ENCODE measurements at regions not wholly inside any gene's neighbourhood (a gene's known extent, or its start where the extent isn't known, plus 50 kb on each side); places are given as distances from the start of the nearest gene placed in this dataset.
"Not testable (repeated sequence)": the region's sequence is repeated elsewhere in the genome, so short reads cannot be mapped to it uniquely, and the experiment has no call there.

DNA sequence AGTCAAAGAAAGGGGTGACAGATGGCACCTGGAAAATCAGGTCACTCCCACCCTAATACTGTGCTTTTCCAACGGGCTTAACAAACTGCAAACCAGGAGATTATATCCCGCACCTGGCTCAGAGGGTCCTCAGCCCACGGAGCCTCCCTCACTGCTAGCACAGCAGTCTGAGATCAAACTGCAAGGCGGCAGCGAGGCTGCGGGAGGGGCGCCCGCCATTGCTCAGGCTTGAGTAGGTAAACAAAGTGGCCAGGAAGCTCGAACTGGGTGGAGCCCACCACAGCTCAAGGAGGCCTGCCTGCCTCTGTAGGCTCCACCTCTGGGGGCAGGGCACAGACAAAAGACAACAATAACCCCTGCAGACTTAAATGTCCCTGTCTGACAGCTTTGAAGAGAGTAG, 445.6 kb upstream of the OLFM3 start:
- ATAC-seq; DNase-seq (ENCODE audit: low read depth, low spot score); FAIRE-seq; H3K9ac ChIP-seq (ENCODE audit: control insufficient read depth, insufficient read depth, low read length); H3K27ac ChIP-seq (ENCODE audit: control insufficient read depth, insufficient read depth); H3K9me3 ChIP-seq (replicated peaks; ENCODE audit: control insufficient read depth, insufficient read depth, low read length); intact Hi-C loops (cut with micrococcal nuclease; ENCODE audit: unreplicated experiment); BruUV-seq (replicated peaks); H3K79me2 ChIP-seq (ENCODE audit: control insufficient read depth, insufficient read depth, low read length); H4K20me1 ChIP-seq (ENCODE audit: control insufficient read depth, insufficient read depth); H3K4me3 ChIP-seq; SMC1A ChIA-PET (ENCODE audit: uncharacterized antibody, unreplicated experiment); CTCF ChIA-PET; H2AFZ ChIP-seq (ENCODE audit: control insufficient read depth, low read depth, low read length); POLR2A ChIA-PET; H3K36me3 ChIP-seq (ENCODE audit: control insufficient read depth in 2 of 2, insufficient read depth in 2 of 2, low read length in 1 of 2); H3K4me2 ChIP-seq (ENCODE audit: control insufficient read depth, insufficient read depth); H3K4me1 ChIP-seq (ENCODE audit: control insufficient read depth, insufficient read depth, low read length); H3K27me3 ChIP-seq (replicated peaks in 1 of 2; ENCODE audit: control insufficient read depth in 2 of 2, insufficient read depth in 2 of 2, low read length in 1 of 2); RAD21 ChIA-PET (ENCODE audit: unreplicated experiment); in situ Hi-C loops (cut with MboI): not testable (repeated sequence)
- 49% methylated on average over 9 of the region's 9 CpGs for WGBS (ENCODE audit: insufficient coverage, insufficient replicate concordance, low lambda C conversion rate, missing lambda C conversion rate)

DNA sequence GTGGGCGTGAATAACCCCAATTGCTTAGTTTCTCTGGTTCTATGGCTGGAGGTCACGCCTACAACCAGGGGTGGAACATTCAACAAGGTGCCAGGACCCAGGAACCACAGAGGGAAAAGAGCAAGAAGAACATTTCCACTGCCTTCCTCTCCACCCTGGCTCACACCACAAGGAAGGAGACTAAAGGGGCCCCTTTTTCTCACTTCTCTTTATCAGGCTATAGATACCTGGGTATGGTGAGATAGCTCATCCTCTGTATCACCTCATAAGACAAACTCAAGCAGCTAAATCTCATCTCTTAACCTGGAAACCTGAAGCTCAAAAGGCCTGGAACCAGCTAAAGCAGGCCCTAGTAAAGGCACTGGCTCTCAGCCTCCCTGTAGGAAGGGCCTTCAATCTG, 438.8 kb upstream of the OLFM3 start:
- H3K27ac ChIP-seq (ENCODE audit: control insufficient read depth, insufficient read depth) = no peak overlapping the region
- ATAC-seq = peak; percentile 67
- in situ Hi-C loops (cut with MboI) (loop anchor here (10.0 kb wide), 1 partner anchor 911 kb away; no protein-coding TSS in a partner anchor), intact Hi-C loops (cut with micrococcal nuclease; ENCODE audit: unreplicated experiment) (loop anchor here (2.0 kb wide), 2 partner anchors 615 to 915 kb away; no protein-coding TSS in a partner anchor)
- ChIA-PET POLR2A (no interaction called here), CTCF (interaction anchor here (1.3 to 1.5 kb wide), 2 partner anchors 15 to 21 kb away, joined by 3 read pairs; no protein-coding TSS in a partner anchor), SMC1A (ENCODE audit: uncharacterized antibody, unreplicated experiment) (interaction anchor here (1.1 kb wide), 1 partner anchor 667 kb away, joined by 3 read pairs; no protein-coding TSS in a partner anchor), RAD21 (ENCODE audit: unreplicated experiment) (interaction anchor here (2.9 kb wide), 1 partner anchor 916 kb away, joined by 9 read pairs; no protein-coding TSS in a partner anchor)
- H4K20me1 ChIP-seq (ENCODE audit: control insufficient read depth, insufficient read depth) = no peaks in the 10 kb centered on the region
- H3K9ac ChIP-seq (ENCODE audit: control insufficient read depth, insufficient read depth, low read length) = no peak overlapping the region
- 3% methylated on average over 2 of the region's 2 CpGs for WGBS (ENCODE audit: insufficient coverage, insufficient replicate concordance, low lambda C conversion rate, missing lambda C conversion rate)
- no peak for DNase-seq (ENCODE audit: low read depth, low spot score)
- H3K27me3 ChIP-seq (replicated peaks in 1 of 2; ENCODE audit: control insufficient read depth in 2 of 2, insufficient read depth in 2 of 2, low read length in 1 of 2) = no peaks in the 10 kb centered on the region
- BruUV-seq (replicated peaks) = no TSS peak
- H3K9me3 ChIP-seq (replicated peaks; ENCODE audit: control insufficient read depth, insufficient read depth, low read length) = no peaks in the 10 kb centered on the region
- H3K4me2 ChIP-seq (ENCODE audit: control insufficient read depth, insufficient read depth) = no peak overlapping the region
- H2AFZ ChIP-seq (ENCODE audit: control insufficient read depth, low read depth, low read length) = no peak overlapping the region
- FAIRE-seq = no peak
- H3K79me2 ChIP-seq (ENCODE audit: control insufficient read depth, insufficient read depth, low read length) = no peaks in the 10 kb centered on the region
- no peaks in the 10 kb centered on the region for H3K36me3 ChIP-seq (ENCODE audit: control insufficient read depth in 2 of 2, insufficient read depth in 2 of 2, low read length in 1 of 2)
- no peak overlapping the region for H3K4me3 ChIP-seq
- H3K4me1 ChIP-seq (ENCODE audit: control insufficient read depth, insufficient read depth, low read length) = no peaks in the 10 kb centered on the region
- TF ChIP-seq NFYB (IDR thresholded peaks at IDR 0.05; ENCODE audit: insufficient read depth, low read depth, low read length) (no peak), CBX3 (IDR thresholded peaks at IDR 0.05; ENCODE audit: borderline replicate concordance, low read depth) (no peak), NR2F1 (conservative IDR thresholded peaks at IDR 0.05) (no peak), MTA2 (IDR thresholded peaks at IDR 0.05; ENCODE audit: low read depth) (no peak), STAT1 (conservative IDR thresholded peaks at IDR 0.05) (no peak), HCFC1 (IDR thresholded peaks at IDR 0.05; ENCODE audit: low read length) (no peak)
